Astrocyte (in vitro differentiated cells and primary cell): ENCODE measurements at regions not wholly inside any gene's neighbourhood (a gene's known extent, or its start where the extent isn't known, plus 50 kb on each side); places are given as distances from the start of the nearest gene placed in this dataset.
"Not testable (repeated sequence)": the region's sequence is repeated elsewhere in the genome, so short reads cannot be mapped to it uniquely, and the experiment has no call there.

ENCODE experiments used
- DNase-seq: peaks from one replicate; pipeline ENCODE4 v3.0.0-alpha.2; 2010; ENCODE audit warnings: low read depth
- FAIRE-seq: peaks from 2 replicates; lab custom pipeline; 2011; peaks lifted over from hg19 to GRCh38; lab: Jason Lieb, UNC
- H2AFZ ChIP-seq: 2 replicates; pipeline ENCODE4 v1.6.0; 2012; ENCODE audit warnings: low read depth, low read length, inconsistent platforms
- H3K27ac ChIP-seq: 2 replicates; pipeline ENCODE4 v1.5.1; 2011; ENCODE audit warnings: low read depth, low read length, inconsistent platforms
- H3K27me3 ChIP-seq: 2 replicates; pipeline ENCODE4 v1.6.0; 2011; ENCODE audit warnings: low read length, inconsistent platforms; ENCODE audit not compliant: insufficient read depth
- H3K36me3 ChIP-seq: 2 replicates; pipeline ENCODE4 v1.5.1; 2011; ENCODE audit warnings: low read length, inconsistent platforms; ENCODE audit not compliant: insufficient read depth
- H3K4me1 ChIP-seq: 2 replicates; pipeline ENCODE4 v1.5.1; 2011; ENCODE audit warnings: low read length, inconsistent platforms; ENCODE audit not compliant: insufficient read depth
- H3K4me2 ChIP-seq: 2 replicates; pipeline ENCODE4 v1.6.0; 2012; ENCODE audit warnings: low read length, inconsistent platforms
- H3K4me3 ChIP-seq: 2 replicates; pipeline ENCODE4 v1.5.1; 2011; ENCODE audit warnings: low read depth, mild to moderate bottlenecking, low read length, inconsistent platforms; ENCODE audit not compliant: insufficient read depth
- H3K79me2 ChIP-seq: 2 replicates; pipeline ENCODE4 v1.6.0; 2012; ENCODE audit warnings: mild to moderate bottlenecking, low read length, inconsistent platforms; ENCODE audit not compliant: insufficient read depth
- H3K9ac ChIP-seq: 2 replicates; pipeline ENCODE4 v1.6.0; 2012; ENCODE audit warnings: mild to moderate bottlenecking, low read length, inconsistent platforms
- H3K9me3 ChIP-seq: 2 replicates; pipeline ENCODE4 v1.5.1; 2012; ENCODE audit warnings: low read depth, mild to moderate bottlenecking, low read length, inconsistent platforms; ENCODE audit not compliant: insufficient read depth
- H4K20me1 ChIP-seq: 2 replicates; pipeline ENCODE4 v1.6.0; 2012; ENCODE audit warnings: low read length, inconsistent platforms; ENCODE audit not compliant: insufficient read depth
- H3K27ac Mint-ChIP-seq: one replicate; pipeline ENCODE4 v1.8.0; 2021; ENCODE audit warnings: mild to moderate bottlenecking, mixed read lengths; ENCODE audit not compliant: unreplicated experiment
- H3K27me3 Mint-ChIP-seq: one replicate; pipeline ENCODE4 v1.8.0; 2021; ENCODE audit warnings: low read depth, mixed read lengths; ENCODE audit not compliant: unreplicated experiment
- H3K36me3 Mint-ChIP-seq: one replicate; pipeline ENCODE4 v1.8.0; 2021; ENCODE audit warnings: low read depth, mixed read lengths; ENCODE audit not compliant: unreplicated experiment
- H3K4me1 Mint-ChIP-seq: one replicate; pipeline ENCODE4 v1.8.0; 2021; ENCODE audit warnings: low read depth, mixed read lengths; ENCODE audit not compliant: unreplicated experiment
- H3K4me3 Mint-ChIP-seq: one replicate; pipeline ENCODE4 v1.8.0; 2021; ENCODE audit warnings: mild to moderate bottlenecking, moderate library complexity, mixed read lengths; ENCODE audit not compliant: unreplicated experiment
- H3K9me3 Mint-ChIP-seq: one replicate; pipeline ENCODE4 v1.8.0; 2021; ENCODE audit warnings: mild to moderate bottlenecking, mixed read lengths; ENCODE audit not compliant: unreplicated experiment

DNA sequence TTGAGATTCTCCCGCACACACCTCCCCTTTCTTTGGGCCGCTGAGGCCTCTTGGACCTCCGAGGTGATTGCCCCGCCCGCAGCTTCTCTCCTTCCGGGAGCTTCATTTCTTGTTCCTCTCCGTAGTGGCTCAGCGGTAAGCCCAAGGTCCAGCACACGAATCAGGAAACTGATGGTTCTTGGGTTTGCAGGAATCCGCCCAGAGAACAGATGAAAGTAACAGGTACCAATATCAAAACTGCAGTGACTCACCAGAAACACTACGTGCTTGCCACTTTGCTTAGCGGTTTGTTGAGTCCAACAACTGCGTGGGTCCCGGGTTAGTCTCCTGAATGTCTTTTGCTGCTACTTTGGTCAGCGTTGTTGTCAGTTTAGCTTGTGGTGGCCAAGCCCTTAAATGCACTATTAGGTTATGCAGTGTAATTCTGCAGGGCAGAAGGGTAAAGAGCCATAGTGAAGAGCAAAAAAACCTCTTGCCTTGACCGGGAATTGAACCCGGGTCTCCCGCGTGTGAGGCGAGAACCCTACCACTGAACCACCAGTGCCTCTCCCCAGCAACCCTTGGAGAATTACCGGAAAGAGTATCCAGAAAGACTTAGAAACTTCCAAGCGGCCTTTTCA lies 172.1 kb downstream of the FAM72C start:
- H3K27me3 ChIP-seq, H3K27ac Mint-ChIP-seq, H3K27me3 Mint-ChIP-seq, H3K9me3 Mint-ChIP-seq, H3K36me3 ChIP-seq, H3K4me3 ChIP-seq, H3K4me1 ChIP-seq, H3K4me3 Mint-ChIP-seq, FAIRE-seq, H2AFZ ChIP-seq, H3K9ac ChIP-seq, H3K4me1 Mint-ChIP-seq, H3K27ac ChIP-seq, H3K4me2 ChIP-seq, H3K79me2 ChIP-seq, H3K36me3 Mint-ChIP-seq, DNase-seq, H3K9me3 ChIP-seq, H4K20me1 ChIP-seq: not testable (repeated sequence)

DNA sequence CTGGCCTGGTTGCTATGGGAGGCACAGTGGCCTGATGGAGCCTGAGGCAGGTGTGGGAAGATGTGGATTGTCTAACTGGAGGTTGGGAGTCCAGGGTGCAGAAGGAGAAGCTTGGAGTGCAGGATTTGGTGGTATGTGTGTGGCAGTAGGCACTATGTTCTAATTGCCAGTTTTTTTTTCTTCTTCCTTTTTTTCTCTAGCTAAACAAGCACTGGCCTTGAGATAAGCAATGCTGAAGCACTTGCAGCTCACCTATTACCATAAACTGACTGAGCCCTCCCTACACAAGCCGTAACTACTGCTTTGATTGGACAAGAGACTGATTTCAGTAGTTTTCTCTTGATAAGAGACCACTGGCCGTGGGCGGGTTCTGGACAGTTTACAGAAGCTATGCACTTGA lies 175.4 kb downstream of the FAM72C start:
- not testable (repeated sequence) for DNase-seq, H3K27me3 Mint-ChIP-seq, FAIRE-seq, H3K4me1 ChIP-seq, H3K4me3 ChIP-seq, H3K27ac ChIP-seq, H2AFZ ChIP-seq, H3K4me3 Mint-ChIP-seq, H3K27ac Mint-ChIP-seq, H3K36me3 ChIP-seq, H3K79me2 ChIP-seq, H3K27me3 ChIP-seq, H3K4me1 Mint-ChIP-seq, H3K36me3 Mint-ChIP-seq, H4K20me1 ChIP-seq, H3K9me3 ChIP-seq, H3K4me2 ChIP-seq, H3K9me3 Mint-ChIP-seq, H3K9ac ChIP-seq

DNA sequence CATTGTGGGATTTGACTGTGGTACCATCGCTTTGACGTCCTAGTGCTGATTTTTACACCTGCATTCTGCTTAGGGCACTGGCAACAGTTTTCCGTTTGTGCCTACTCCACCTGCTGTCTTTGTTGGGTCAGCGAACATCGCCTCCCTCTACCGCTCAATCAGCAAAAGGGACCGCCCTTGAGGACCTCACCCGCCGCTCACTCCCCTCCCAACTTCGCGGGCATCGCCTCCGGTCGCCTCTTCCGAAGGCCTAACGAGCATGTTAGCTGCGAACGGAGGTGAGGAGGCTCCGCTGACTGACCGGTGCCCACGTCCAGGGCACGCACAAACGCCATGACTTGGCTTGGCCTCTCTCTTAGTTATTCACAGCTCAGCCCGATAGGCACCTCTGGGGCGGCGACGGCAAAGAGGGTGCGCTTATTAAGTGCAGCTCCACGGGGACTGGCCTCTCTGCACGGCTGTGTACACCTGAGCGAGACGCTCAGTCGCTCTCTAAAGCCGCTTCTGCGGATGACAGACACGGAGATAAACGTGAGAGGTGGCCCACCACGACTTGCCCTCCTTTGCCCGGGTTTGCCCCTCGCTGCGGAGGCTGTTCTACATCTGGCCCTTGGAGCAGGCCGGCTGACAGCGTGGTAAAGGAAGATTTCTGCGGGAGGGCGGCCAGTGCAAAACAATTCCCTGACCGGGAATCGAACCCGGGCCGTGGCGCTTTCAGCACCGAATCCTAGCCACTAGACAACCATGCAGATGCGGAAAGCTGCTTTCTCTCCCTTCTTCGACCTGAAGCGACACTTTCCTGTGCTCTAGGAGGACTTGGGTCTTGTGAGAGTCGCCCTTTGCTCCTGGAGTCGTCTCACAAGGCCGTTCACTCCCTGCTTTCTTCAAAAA lies 179.5 kb downstream of the FAM72C start:
- H3K4me2 ChIP-seq, H3K27me3 Mint-ChIP-seq, H3K27me3 ChIP-seq, H3K4me3 Mint-ChIP-seq, H4K20me1 ChIP-seq, H2AFZ ChIP-seq, H3K9me3 Mint-ChIP-seq, H3K9me3 ChIP-seq, H3K27ac Mint-ChIP-seq, H3K27ac ChIP-seq, H3K79me2 ChIP-seq, H3K9ac ChIP-seq, H3K36me3 Mint-ChIP-seq, H3K4me1 ChIP-seq, H3K4me3 ChIP-seq, H3K4me1 Mint-ChIP-seq, DNase-seq, H3K36me3 ChIP-seq, FAIRE-seq: not testable (repeated sequence)

DNA sequence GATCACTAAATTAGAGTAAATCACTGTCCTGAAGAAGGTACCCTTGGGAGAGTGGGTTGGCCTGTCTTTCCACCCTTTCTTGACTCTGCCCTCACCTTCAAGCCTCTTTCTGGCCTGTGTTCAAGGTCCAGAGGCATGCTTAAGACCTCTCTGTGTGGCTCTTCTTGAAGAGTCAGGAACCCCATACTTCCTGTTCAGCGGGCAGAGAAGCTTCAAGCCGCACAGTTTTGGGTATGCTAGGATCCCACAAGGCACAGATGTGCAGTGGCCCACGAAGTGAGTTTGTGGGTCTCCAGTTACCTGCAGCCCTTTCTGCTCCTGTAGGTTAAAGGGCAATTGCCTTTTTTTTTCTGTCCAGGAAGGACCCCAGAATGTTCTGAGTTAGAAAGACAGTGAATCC lies 185.4 kb downstream of the FAM72C start:
- not testable (repeated sequence) for H4K20me1 ChIP-seq, H3K4me2 ChIP-seq, H3K36me3 Mint-ChIP-seq, H3K9ac ChIP-seq, H3K9me3 Mint-ChIP-seq, H3K4me1 Mint-ChIP-seq, DNase-seq, H3K27ac Mint-ChIP-seq, H3K9me3 ChIP-seq, FAIRE-seq, H3K27me3 Mint-ChIP-seq, H3K36me3 ChIP-seq, H3K79me2 ChIP-seq, H3K4me3 Mint-ChIP-seq, H3K4me1 ChIP-seq, H3K4me3 ChIP-seq, H3K27ac ChIP-seq, H3K27me3 ChIP-seq, H2AFZ ChIP-seq

DNA sequence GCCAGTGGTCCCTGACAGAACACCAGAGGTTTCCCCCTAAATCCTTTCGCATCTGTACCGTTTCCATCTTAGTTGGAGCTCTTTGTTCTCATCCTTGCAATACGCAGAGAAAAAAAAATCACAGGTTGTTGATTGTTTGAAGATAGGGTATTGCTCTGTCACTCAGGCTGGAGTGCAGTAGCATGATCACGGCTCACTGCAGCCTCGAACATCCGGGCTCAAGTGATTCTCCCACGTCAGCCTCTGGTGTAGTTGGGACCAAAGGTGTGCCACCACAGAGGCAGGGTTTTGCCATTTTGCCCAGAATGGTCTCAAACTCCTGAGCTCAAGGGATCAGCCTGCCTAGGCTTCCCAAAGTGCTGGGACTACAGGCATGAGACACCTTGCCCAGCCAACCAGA lies 185.9 kb downstream of the FAM72C start:
- H4K20me1 ChIP-seq, H3K4me1 Mint-ChIP-seq, H3K79me2 ChIP-seq, DNase-seq, FAIRE-seq, H3K36me3 ChIP-seq, H3K4me1 ChIP-seq, H3K9me3 ChIP-seq, H3K36me3 Mint-ChIP-seq, H3K27ac ChIP-seq, H3K27me3 Mint-ChIP-seq, H3K9ac ChIP-seq, H3K27ac Mint-ChIP-seq, H3K4me3 ChIP-seq, H3K4me2 ChIP-seq, H3K9me3 Mint-ChIP-seq, H3K4me3 Mint-ChIP-seq, H3K27me3 ChIP-seq, H2AFZ ChIP-seq: not testable (repeated sequence)
